ENCODE measurements at regions not wholly inside any gene's neighbourhood (a gene's known extent, or its start where the extent isn't known, plus 50 kb on each side); places are given as distances from the start of the nearest gene placed in this dataset.
"Not testable (repeated sequence)": the region's sequence is repeated elsewhere in the genome, so short reads cannot be mapped to it uniquely, and the experiment has no call there.

DNA sequence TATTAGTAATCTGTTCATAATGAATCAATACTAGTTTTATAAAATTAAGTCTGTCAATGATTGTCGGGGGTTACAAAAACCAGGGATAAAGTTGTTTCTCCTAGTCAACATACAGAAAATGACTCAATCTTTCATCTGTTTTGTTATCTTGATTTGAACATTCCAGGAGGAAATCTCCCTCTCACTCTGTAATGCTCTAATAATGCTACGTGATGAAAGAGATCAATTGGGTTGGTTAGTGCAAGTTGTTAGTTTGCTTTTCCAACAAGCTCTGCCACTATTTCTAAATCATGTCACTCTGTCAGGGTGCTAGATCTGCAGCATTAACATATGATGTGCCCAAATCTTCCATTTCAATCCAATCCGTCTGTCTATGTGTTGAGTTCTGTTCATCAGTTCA lies 379.5 kb upstream of the GJE1 start:
- DNase-seq, result no peak

DNA sequence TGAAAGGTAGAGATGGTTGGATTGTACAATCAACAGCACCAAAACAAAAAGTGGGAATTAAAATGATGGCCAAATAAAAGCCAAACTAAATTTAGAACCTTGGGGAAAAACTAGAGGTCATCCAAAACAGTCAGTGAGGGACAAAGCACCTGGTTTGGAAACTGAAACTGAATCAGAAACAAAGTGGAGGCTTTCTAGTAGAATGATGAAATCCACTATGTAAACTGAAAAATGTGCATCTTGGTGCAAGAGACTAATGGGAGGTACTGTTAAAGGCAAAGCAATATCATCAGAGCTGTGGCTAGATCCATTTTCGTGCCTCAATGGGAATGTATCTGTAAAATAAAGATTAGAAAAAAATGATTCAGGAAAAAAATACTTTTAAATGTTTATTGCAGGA lies 380.0 kb upstream of the GJE1 start:
- DNase-seq, result no peak

DNA sequence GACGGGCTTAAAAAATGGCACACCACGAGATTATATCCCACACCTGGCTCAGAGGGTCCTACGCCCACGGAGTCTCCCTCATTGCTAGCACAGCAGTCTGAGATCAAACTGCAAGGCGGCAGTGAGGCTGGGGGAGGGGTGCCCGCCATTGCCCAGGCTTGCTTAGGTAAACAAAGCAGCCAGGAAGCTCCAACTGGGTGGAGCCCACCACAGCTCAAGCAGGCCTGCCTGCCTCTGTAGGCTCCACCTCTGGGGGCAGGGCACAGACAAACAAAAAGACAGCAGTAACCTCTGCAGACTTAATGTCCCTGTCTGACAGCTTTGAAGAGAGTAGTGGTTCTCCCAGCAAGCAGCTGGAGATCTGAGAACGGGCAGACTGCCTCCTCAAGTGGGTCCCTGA lies 386.4 kb upstream of the GJE1 start:
- DNase-seq, result not testable (repeated sequence)

DNA sequence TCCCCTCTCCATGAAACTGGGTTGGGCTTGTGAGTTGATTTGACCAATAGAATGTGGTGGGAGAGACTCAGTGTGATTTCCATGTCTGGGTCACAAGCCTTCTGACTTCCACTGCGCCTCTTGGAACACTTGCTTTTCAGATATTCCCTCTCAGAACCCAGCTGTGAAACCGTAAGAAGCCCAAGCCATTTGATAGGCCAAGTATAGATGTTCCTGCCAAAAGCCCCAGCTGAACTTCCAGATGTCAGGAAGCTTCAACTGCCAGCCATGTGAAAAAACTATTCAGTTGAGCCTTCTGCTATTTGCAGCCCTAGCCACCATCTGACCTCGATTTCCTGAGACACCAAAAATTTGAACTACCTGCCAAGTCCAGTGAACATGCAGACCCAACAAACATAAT lies 387.8 kb upstream of the GJE1 start:
- no peak for DNase-seq

DNA sequence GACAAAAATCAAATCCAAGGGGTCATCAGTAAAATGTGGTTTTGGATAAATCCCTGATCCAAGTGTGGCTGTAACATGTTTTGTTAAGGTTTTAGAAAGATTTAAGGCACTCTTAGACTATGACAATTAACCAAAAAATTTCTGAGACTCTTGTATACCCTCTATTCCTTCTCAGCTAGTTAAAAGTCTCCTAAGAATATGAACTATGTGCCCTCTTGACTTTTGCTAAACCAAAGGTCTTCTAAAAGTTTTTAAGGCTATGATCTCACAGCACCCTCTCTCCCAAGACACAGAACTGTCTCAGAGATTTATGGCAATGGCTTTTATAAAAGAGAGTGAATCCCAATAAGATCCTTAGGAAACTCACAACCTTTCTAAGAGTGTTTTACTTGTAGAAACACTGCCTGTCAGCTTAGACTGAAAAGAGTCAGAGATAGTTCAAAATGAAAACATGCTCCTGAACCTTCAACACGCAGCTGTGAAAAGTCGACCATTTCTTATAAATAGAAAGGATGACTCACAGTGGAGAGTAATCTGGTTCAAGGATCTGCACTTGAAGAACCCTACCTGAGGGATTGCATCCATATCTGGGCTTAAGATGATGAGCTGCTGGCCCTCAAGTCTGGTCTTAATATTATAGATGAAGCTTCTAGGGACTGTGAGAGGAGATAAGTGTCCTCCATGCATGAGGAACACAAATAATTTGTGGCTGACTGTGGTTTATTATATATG lies 388.4 kb upstream of the GJE1 start:
- DNase-seq, result no peak

DNA sequence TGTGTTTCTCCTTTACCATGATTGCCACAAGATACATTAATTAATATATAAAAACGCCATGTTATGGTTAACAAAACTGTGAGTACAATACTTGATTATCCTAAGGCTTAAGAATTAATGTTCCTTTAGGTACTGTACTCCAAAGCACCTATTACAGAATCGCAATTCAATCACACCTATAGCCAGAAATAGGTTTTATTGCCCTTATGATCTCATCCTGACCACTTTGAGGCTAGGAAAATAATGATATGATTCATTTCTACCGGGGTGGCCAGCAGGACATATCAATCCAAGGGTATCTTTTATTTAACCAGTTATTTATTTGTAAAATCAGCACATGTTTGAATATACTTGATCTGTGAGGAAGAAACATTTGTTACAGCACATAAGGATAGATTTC lies 396.6 kb upstream of the GJE1 start:
- DNase-seq, result no peak

DNA sequence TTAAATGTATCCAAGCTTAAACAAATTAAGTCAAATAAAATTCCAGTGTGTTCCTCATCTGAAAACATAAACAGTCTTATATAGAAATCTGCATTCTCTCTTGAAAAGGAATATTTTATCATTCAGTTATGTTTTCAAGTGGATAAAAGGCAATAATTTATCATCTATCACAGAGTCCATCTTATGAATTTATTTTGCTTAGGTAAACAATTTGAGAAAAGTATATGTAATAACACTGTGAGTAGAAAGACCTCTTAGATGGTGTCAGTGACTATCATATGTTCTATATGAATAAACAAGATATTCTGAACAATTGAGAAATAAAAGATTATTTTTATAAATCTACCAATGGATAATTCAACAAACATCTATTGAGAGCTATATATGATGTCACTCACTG lies 397.6 kb upstream of the GJE1 start:
- DNase-seq, result no peak

DNA sequence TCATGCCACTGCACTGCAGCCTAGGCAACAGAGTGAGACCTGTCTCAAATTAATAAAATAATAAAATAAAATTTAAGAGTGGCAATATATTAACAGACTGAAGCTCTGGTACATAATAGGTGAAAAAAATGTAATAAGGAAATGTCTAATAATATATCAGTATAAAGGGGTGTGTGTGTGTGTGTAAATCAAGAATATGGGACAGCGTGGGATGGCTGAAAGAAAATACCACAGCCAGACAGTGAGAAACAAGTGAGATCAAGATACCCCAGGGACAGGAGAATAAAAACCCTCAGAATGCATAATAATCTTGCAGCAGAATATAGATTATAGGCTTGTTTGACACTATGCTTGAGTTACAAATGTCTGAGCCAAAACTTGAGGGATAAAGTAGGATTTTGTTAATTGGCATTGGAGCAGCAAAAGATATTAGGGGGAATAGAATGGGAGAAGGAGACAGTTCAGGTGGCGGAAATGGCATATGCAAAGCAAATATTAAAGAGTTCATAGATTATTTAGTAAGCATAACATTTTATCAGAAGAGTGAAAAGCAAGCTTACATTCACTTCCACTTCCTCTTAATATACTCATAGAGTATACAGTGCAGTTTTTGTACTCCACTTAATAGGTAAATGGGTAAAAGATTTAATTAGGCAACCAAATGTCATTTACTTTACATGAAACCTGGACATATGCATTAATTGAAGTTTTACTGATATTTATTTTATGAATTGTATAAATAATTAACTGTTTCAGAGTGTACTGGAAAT lies 398.5 kb upstream of the GJE1 start:
- DNase-seq, result no peak

DNA sequence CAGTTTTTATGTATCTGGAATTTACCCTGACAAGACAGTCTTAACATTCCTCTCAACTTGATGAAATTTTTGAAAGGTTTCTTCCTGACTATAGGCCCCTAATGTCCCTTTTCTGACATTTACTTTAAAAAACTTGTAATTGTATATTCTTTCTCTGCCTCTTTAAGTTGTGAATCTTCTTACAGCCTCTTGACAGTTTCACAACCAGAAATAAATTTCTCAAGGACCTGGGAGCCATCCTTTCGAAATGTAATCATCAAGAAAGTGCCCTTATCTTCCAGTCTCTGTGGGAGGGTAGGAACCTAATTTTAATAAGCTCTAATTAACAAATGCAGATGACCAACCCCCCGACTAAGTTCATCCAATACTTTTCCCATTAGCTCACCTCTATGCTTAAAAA lies 403.6 kb upstream of the GJE1 start:
- DNase-seq, result no peak

DNA sequence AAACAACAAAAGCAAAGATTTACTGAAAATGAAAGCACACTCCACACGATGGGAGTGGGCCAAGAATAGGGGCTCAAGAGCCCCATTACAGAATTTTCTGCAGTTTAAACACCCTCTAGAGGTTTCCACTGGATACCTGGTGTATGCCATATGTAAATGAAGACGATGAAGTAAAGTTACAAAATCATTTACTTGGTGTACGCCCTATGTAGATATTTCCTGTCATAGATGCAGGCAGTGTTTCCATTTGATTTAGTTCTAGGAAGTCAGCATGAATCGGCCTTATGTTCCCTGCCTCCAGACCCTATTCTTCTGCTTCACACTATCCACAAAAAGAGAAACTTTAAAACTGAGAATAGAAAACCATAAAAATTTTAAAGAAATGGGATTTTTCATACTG lies 404.4 kb upstream of the GJE1 start:
- DNase-seq, result no peak

DNA sequence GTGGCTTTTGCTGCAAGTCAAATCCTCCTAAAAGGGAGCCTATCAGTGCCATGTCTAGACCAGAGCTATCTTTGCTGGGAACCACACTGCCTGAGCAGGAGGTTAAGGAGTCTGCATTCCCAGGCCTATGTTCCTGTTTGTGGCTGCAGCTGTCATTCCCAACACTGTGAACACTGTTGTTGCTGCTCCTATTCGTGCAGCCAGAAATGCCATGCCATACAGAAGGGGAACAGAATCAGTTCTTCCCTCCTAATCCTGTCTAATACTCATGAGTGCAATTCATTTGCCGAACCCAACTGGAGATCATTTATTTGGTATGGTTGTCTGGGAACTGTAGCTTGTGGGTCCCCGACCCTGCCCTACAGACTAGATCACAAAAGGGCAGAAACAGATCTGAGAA lies 406.5 kb upstream of the GJE1 start:
- DNase-seq, result no peak

DNA sequence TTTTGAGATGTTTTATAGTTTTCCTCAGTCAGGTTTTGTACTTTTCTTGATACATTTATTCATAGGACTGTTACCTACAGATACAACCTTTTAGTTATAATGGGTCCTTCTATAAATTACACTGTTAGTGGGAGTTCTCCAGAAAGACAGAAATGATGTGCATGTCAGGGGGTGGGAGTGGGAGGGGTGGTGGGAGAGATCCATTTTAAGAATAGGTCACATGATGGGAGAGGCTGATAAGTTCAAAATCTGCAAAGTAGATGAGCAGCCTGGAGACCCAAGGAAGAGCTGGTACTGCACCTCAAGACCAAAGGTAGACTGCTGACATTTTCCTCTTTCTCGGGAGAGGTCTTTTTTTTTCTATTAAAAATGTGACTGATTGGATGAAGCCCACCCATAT lies 408.0 kb upstream of the GJE1 start:
- no peak for DNase-seq

DNA sequence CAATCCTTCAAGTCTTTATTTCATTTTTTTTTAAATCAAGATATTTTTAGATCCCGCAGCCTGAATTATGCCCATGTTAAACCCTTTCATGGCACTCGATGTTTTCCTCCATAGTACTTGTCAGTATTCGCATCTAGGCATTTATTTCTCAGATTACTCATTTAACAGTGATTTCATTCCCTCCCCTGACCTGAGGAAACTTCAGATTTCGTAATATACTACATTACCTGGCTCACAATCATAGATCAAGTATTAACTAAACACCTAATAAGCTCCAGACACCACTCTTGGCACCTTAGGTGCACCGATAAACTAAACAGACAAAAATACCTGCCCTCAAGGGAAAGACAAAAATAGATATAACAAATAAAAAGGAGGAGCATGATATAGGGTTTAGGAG lies 413.2 kb upstream of the GJE1 start:
- DNase-seq, result no peak

DNA sequence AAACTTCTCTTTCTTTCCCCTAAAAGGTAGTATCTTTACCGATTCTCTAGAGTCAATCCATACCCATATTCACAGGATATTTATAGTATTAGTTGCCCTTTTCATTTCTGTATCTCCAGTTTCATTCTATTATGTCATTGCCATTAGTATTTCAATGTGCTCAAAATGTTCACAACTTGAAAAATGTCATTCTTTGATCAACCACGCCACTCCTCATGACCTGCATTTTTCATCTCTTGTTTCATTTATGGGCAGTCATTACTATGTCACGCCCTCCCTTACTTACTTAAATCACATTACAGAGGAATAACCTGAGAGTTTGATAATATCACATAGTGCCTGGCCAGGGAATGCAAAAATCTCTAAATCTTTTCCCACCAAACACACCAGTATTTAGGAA lies 427.3 kb upstream of the GJE1 start:
- DNase-seq, result no peak

DNA sequence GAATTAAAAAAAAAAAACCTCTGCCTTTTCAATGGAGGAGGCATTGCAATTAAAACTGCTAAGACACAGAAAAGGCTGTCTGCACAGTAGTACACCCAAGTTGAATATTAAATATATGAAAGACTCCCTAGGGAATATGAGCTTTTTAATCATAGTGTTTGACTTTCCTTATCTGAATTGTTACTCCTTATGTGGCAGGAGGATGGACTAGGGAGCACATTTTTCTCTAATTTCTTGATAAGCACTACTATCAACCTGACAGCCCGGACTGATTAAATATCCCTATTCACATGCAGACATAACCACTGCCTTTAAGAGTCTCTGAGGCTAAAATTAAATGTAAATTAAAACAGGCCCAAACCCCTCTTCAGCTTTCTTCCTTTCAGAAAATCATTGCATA lies 428.6 kb upstream of the GJE1 start:
- DNase-seq, result no peak

DNA sequence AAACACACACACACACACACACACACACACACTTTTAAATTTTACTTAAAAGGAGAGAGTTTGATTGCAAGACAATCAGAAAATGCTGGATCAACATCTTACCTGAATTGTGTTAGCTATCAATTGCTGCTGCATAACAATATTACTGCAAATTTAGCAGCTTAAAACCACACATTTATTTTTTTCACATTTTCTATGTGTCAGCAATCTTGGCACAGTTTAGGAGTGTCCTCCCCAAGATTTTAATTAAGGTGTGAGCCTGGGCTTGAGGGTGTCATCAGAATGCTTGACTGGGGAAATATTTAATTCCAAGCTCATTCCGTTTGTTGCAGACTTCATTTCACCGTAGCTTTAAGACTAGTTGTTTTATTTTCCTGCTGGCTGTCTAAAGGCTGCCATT lies 431.0 kb upstream of the GJE1 start:
- no peak for DNase-seq

DNA sequence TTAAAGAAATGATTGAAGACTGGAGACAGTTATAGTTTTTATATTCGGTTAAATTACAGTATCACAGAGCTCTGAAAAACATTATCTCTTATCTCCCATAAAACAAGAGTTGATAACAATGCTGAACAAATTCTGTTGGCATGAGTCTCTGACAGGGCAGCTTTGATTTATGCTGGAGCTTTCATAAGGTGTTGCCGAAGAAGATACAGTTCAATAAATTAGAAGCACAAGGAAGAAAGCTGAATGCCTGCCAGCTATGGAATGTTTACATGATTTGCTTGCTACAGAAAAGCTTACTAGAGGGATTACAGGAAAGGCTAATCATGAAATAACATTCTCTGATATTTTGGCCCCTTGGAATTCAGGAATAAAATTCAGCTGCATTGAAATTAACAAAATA lies 431.9 kb upstream of the GJE1 start:
- DNase-seq, result no peak

DNA sequence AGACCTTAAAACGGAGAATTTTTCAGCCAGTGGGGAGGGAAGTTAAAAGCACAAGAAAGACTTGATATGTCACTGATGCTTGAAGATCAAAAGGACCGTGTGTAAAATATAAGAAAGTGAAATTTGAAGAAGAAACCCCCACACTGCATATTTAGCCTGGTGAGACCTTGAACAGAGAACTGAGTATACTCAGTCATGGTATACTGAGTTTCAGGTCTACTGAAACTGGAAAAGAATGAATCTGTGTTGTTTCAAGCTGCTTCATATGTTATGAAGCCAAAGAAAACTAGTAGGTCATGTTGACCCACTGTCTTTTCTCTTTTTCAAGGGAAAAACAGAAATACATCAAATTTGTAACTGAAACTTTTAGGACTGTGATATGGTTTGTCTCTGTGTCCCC lies 443.8 kb upstream of the GJE1 start:
- DNase-seq, result no peak

DNA sequence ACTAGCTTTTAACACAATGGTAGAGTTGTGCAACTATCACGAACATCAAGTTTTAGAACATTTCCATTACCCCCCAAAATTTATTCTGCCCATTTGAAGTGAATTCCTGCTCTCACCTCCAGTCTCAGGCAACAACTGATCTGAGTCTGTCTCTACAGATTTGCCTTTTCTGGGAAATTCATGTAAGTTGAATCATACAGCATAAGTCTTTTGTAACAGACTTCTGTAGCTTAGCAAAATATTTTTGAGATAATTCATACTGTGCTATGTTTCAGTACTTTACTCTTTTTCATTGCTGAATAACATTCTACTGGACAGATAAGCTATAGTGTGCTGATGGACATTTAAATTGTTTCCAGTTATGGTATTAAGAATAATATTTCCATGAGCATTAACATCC lies 447.3 kb upstream of the GJE1 start:
- DNase-seq, result no peak

DNA sequence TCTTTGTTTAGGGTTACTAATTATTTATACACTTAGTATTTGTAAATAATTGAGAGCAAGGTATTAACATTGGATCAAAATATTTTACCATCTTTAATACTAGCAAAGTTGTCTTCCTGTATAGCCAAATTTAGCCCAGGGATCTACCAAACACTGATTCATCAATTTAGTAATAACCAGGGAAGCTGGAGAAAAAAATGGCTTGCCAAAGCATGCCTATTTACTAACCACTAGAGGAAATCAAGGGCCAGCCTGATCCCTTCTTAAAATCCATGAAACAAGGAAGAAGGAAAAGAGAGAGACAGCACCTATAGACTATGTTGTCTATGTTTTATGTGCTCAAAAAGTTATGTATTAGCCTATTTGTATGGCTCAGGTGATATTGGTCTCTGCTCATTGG lies 450.3 kb upstream of the GJE1 start:
- DNase-seq, result no peak

DNA sequence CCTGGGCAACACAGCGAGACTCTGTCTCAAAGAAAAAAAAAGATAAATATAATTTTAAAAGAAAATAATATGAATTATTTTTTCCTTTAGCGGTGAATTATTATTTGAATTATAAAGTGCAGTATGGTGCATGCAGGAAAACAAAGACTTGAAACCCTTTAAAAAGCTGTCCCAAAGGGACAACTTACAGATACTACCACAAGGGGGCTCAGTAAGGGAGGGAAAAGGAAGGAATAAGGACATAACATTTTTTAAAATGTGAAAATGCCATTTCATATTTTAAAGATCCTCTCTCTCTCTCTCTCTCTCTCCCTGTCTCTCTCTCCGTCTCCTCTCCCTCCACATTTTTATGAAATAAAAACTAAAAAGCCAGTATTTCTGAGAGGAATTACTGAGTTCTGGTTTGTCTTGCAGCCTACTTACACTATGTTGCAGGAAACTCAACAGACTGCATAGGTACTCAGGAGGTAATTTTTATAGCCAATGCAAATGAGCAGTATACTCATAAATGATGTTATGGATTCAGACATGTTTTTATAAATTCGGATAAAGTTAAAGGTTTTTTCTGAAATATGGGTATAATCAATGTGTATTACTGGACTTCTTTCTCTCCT lies 455.0 kb upstream of the GJE1 start:
- peak; percentile 12 for DNase-seq

DNA sequence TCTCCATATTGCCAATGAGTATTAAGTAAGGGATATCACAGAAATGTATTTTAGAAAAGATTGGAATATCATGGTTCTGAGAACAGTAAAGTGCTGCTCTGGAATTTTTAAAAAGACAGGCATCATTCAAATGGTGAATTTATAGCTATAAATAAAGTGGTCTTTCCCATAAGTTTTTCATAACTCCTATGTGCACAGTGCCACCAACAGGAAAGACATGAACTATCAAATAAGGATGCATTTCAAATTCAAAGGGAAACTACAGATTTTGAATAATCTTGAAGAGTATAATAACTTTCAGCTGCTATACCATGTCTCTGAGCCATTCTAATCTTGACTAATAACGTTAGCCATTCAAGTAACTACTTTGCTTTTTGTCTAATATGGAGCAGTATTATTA lies 456.8 kb upstream of the GJE1 start:
- DNase-seq, result no peak

DNA sequence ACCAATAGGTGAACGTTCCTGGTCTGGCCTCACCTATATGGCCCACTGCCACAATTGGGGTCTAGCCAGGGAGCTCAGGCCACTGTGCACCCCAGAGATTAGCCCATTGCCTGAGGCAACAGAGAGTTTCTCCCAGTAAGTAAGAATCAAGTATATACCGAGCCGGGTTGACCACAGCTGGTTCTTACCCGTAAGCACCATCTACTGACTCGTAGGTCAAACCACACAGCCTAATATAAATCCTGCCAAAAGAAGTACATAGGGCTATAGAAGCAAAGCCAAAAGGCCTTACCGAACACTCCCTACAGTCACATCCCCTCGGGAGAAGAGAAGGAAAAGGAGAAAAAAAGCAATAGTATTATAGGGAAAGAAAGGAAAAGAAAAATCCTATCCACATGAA lies 463.6 kb upstream of the GJE1 start:
- no peak for DNase-seq

DNA sequence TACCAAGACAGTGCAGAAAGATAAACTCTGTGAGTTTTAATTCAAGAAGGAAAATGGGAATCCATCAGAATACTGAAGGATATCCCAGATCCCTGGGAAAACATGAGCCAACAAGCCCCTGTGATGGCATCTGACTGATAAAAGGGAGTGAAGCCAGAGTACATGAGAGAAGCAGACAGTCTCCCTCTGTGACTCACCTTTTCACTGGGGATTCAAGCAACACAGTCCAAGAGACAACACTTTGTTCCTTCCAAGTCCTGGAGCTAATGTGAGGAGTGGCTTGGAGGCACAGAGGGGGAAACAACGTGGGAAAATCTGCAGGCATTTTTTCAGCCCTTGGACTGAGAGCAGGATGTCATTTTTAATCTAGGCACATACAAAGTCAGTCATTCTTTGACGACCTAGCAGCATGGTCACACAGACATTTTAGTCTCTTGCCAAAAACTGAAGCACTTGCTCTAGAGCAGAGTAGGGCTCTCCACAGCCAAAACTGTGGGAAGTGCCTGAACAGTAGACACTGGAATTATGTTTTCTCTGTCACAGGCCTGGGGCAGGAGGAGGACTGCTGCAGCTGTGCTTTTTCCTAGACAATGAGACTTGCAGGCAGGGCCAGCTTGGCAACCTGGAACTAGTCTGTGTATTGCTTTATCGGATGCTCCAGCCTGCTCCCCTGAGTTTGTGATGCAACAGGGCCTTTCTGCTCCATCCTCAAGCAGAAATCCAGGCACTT lies 465.0 kb upstream of the GJE1 start:
- DNase-seq, result no peak
